ENCODE measurements at regions not wholly inside any gene's neighbourhood (a gene's known extent, or its start where the extent isn't known, plus 50 kb on each side); places are given as distances from the start of the nearest gene placed in this dataset.

GRCh38 chr3:73813291-73813690 is 188.6 kb upstream of the PDZRN3 start:
- TF ChIP-seq EZH2 (IDR thresholded peaks at IDR 0.05; ENCODE audit: borderline replicate concordance, low read length), result no peak
- TF ChIP-seq CTCF (conservative IDR thresholded peaks at IDR 0.05 in 1 of 2, IDR thresholded peaks at IDR 0.05 in 1 of 2; ENCODE audit: extremely low read depth in 1 of 2, insufficient read depth in 1 of 2, low read depth in 1 of 2, low read length in 2 of 2), result no peak
